SK-N-MC (cell line): ENCODE measurements at regions not wholly inside any gene's neighbourhood (a gene's known extent, or its start where the extent isn't known, plus 50 kb on each side); places are given as distances from the start of the nearest gene placed in this dataset.

Experiments used
- EZH2 ChIP-seq: fragments of 200-600 bp; sonication (generic); IDR thresholded peaks from one replicate; pipeline ENCODE4 v1.6.1; 2017; ENCODE audit warnings: antibody characterized with exemption
- POLR2AphosphoS5 ChIP-seq: IDR thresholded peaks from 2 replicates; pipeline ENCODE4 v1.6.1; 2012; ENCODE audit warnings: mild to moderate bottlenecking, low read depth, low read length, borderline replicate concordance

DNA sequence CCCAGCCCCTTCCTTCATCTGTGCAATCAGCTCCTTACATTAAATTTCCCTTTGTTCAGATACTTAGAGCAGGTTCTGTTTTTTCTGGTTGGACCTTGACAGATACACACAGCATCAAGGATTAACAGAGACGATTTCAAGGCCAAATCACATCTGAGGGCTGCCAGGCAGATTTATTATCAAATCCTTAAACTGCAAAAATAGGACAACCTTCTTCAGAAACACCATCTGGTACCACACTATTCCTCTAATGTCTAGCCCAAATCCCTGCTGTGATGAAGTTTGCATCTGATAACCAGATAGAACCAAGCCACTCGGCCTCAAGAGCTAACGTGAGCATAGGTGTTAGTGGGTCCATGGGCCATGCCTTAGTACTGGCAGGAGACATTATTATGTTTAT is 250.7 kb upstream of the PROK2 start:
- TF ChIP-seq POLR2AphosphoS5 (no peak), EZH2 (no peak)
